ENCODE measurements at regions not wholly inside any gene's neighbourhood (a gene's known extent, or its start where the extent isn't known, plus 50 kb on each side); places are given as distances from the start of the nearest gene placed in this dataset.

DNA sequence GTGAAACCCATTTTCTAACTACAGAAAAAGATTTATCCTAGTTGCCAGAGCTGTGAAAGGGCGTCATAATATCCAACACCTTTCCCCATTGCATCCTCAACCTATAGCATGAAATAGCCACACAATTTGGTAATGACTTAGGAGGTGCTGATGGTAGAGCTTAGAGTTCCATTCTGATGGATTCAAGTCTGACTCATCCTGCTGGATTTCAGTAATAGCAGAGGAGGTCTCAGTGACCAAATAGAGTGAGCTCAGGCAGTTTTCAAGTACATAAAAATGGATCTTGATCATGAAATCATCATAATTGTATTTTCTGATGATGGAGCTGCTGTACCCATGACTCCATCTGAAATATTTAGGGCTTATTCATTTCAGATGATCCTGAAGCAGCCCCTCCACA lies 270.7 kb upstream of the KLHL29 start:
- TF ChIP-seq, protein P1, sequence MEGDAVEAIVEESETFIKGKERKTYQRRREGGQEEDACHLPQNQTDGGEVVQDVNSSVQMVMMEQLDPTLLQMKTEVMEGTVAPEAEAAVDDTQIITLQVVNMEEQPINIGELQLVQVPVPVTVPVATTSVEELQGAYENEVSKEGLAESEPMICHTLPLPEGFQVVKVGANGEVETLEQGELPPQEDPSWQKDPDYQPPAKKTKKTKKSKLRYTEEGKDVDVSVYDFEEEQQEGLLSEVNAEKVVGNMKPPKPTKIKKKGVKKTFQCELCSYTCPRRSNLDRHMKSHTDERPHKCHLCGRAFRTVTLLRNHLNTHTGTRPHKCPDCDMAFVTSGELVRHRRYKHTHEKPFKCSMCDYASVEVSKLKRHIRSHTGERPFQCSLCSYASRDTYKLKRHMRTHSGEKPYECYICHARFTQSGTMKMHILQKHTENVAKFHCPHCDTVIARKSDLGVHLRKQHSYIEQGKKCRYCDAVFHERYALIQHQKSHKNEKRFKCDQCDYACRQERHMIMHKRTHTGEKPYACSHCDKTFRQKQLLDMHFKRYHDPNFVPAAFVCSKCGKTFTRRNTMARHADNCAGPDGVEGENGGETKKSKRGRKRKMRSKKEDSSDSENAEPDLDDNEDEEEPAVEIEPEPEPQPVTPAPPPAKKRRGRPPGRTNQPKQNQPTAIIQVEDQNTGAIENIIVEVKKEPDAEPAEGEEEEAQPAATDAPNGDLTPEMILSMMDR (IDR thresholded peaks at IDR 0.05): no peak
- TF ChIP-seq POLR2A (IDR thresholded peaks at IDR 0.05): no peak
- no peak for TF ChIP-seq EP300 (IDR thresholded peaks at IDR 0.05)

Data from ovary (tissue), 3 donors.